WTC11 (cell line): ENCODE measurements at regions not wholly inside any gene's neighbourhood (a gene's known extent, or its start where the extent isn't known, plus 50 kb on each side); places are given as distances from the start of the nearest gene placed in this dataset.

Experiments
- ATAC-seq: fragments of 200-7000 bp; cut with Tn5 transposase; 2 replicates; pipeline ENCODE4 v1.10.0; 2021; ENCODE audit warnings: mild to moderate bottlenecking, moderate library complexity
- CTCF ChIA-PET: fragments of 300-600 bp; sonication (Branson Sonifier 250); formaldehyde crosslinking; loops from one replicate; lab custom pipeline; 2021; ENCODE audit warnings: antibody characterized with exemption; lab: Charles Lee
- POLR2A ChIA-PET: fragments of 350-600 bp; sonication (Branson Sonifier 250); formaldehyde crosslinking; loops from one replicate; lab custom pipeline; 2021; ENCODE audit warnings: antibody characterized with exemption; lab: Charles Lee
- DNase-seq: peaks from one replicate; pipeline ENCODE4 v3.0.0; 2021; ENCODE audit warnings: low spot score
- H3K27ac Mint-ChIP-seq: 2 replicates; pipeline ENCODE4 v1.8.0; 2021; ENCODE audit warnings: mixed read lengths
- H3K27me3 Mint-ChIP-seq: 2 replicates; pipeline ENCODE4 v1.8.0; 2021; ENCODE audit warnings: low read depth, mild to moderate bottlenecking, moderate library complexity, mixed read lengths
- H3K36me3 Mint-ChIP-seq: 2 replicates; pipeline ENCODE4 v1.8.0; 2021; ENCODE audit warnings: mixed read lengths
- H3K4me1 Mint-ChIP-seq: 2 replicates; pipeline ENCODE4 v1.8.0; 2022; ENCODE audit warnings: mixed read lengths
- H3K4me3 Mint-ChIP-seq: 2 replicates; pipeline ENCODE4 v1.8.0; 2021; ENCODE audit warnings: mild to moderate bottlenecking, moderate library complexity, mixed read lengths
- H3K9me3 Mint-ChIP-seq: 2 replicates; pipeline ENCODE4 v1.8.0; 2021; ENCODE audit warnings: mixed read lengths
- ATF1 ChIP-seq: sonication (generic); formaldehyde crosslinking; IDR thresholded peaks from 2 replicates; pipeline ENCODE4 v1.8.1; 2023; ENCODE audit warnings: mild to moderate bottlenecking, moderate library complexity, missing genetic modification reagents
- EMX1 ChIP-seq: fragments of 250-450 bp; sonication (Bioruptor Pico); IDR thresholded peaks from 2 replicates; pipeline ENCODE4 v1.8.0; 2021; ENCODE audit warnings: mild to moderate bottlenecking
- ESRRA ChIP-seq: sonication (generic); formaldehyde crosslinking; IDR thresholded peaks from 2 replicates; pipeline ENCODE4 v1.8.1; 2022; ENCODE audit warnings: mild to moderate bottlenecking, missing genetic modification reagents, borderline replicate concordance
- FOXJ3 ChIP-seq: sonication (generic); formaldehyde crosslinking; IDR thresholded peaks from 2 replicates; pipeline ENCODE4 v1.9.0; 2021; ENCODE audit warnings: missing genetic modification reagents, mild to moderate bottlenecking, borderline replicate concordance
- GTF2I ChIP-seq: fragments of 250-450 bp; sonication (Bioruptor Pico); conservative IDR thresholded peaks from 2 replicates; pipeline ENCODE4 v1.4.0; 2021; ENCODE audit warnings: mild to moderate bottlenecking
- IRF1 ChIP-seq: sonication (generic); formaldehyde crosslinking; IDR thresholded peaks from 2 replicates; pipeline ENCODE4 v1.8.0; 2023; ENCODE audit warnings: missing genetic modification reagents
- IRF2 ChIP-seq: sonication (generic); formaldehyde crosslinking; IDR thresholded peaks from 2 replicates; pipeline ENCODE4 v1.8.0; 2022; ENCODE audit warnings: low read depth, missing genetic modification reagents, borderline replicate concordance
- JUN ChIP-seq: sonication (generic); formaldehyde crosslinking; IDR thresholded peaks from 2 replicates; pipeline ENCODE4 v1.8.0; 2023; ENCODE audit warnings: mild to moderate bottlenecking, missing genetic modification reagents
- NFATC4 ChIP-seq: fragments of 250-450 bp; sonication (Bioruptor Pico); IDR thresholded peaks from 2 replicates; pipeline ENCODE4 v1.9.0; 2021; ENCODE audit warnings: mild to moderate bottlenecking
- NFE2L1 ChIP-seq: sonication (generic); formaldehyde crosslinking; IDR thresholded peaks from 2 replicates; pipeline ENCODE4 v1.8.1; 2023; ENCODE audit warnings: missing genetic modification reagents
- OVOL2 ChIP-seq: fragments of 250-450 bp; sonication (Bioruptor Pico); IDR thresholded peaks from 2 replicates; pipeline ENCODE4 v1.9.0; 2021; ENCODE audit warnings: mild to moderate bottlenecking, borderline replicate concordance
- RORB ChIP-seq: fragments of 250-450 bp; sonication (Bioruptor Pico); IDR thresholded peaks from 2 replicates; pipeline ENCODE4 v1.9.0; 2021; ENCODE audit warnings: mild to moderate bottlenecking
- SMAD3 ChIP-seq: sonication (generic); formaldehyde crosslinking; IDR thresholded peaks from 2 replicates; pipeline ENCODE4 v1.8.0; 2022; ENCODE audit warnings: missing genetic modification reagents, mild to moderate bottlenecking, borderline replicate concordance
- SOX15 ChIP-seq: fragments of 250-450 bp; sonication (Bioruptor Pico); IDR thresholded peaks from 2 replicates; pipeline ENCODE4 v1.9.0; 2021; ENCODE audit warnings: mild to moderate bottlenecking
- TEAD1 ChIP-seq: sonication (generic); formaldehyde crosslinking; IDR thresholded peaks from 2 replicates; pipeline ENCODE4 v1.8.0; 2022; ENCODE audit warnings: mild to moderate bottlenecking, missing genetic modification reagents
- TP53 ChIP-seq: sonication (generic); formaldehyde crosslinking; IDR thresholded peaks from 2 replicates; pipeline ENCODE4 v1.8.1; 2023; ENCODE audit warnings: mild to moderate bottlenecking, missing genetic modification reagents
- ZBTB21 ChIP-seq: sonication (generic); formaldehyde crosslinking; IDR thresholded peaks from 2 replicates; pipeline ENCODE4 v1.8.1; 2023; ENCODE audit warnings: mild to moderate bottlenecking, missing genetic modification reagents, borderline replicate concordance
- ZNF219 ChIP-seq: sonication (generic); formaldehyde crosslinking; IDR thresholded peaks from 2 replicates; pipeline ENCODE4 v1.8.0; 2023; ENCODE audit warnings: missing genetic modification reagents, mild to moderate bottlenecking, borderline replicate concordance
- ZNF416 ChIP-seq: fragments of 250-450 bp; sonication (Bioruptor Pico); IDR thresholded peaks from 2 replicates; pipeline ENCODE4 v1.9.0; 2021; ENCODE audit warnings: mild to moderate bottlenecking, inconsistent platforms
- ZNF423 ChIP-seq: fragments of 250-450 bp; sonication (Bioruptor Pico); IDR thresholded peaks from 2 replicates; pipeline ENCODE4 v2.1.2; 2022; ENCODE audit warnings: mild to moderate bottlenecking, moderate library complexity
- ZNF512 ChIP-seq: sonication (generic); formaldehyde crosslinking; IDR thresholded peaks from 2 replicates; pipeline ENCODE4 v1.8.1; 2022; ENCODE audit warnings: missing genetic modification reagents, borderline replicate concordance
- TF ChIP-seq, protein P1 (sequence below): sonication (generic); formaldehyde crosslinking; conservative IDR thresholded peaks from 2 replicates; pipeline ENCODE4 v1.8.1; 2022; ENCODE audit warnings: mild to moderate bottlenecking, missing genetic modification reagents
- TF ChIP-seq, protein P2 (sequence below): fragments of 250-450 bp; sonication (Bioruptor Pico); IDR thresholded peaks from 2 replicates; pipeline ENCODE4 v1.9.0; 2021; ENCODE audit warnings: mild to moderate bottlenecking
- TF ChIP-seq, protein P3 (sequence below): sonication (generic); formaldehyde crosslinking; IDR thresholded peaks from 2 replicates; pipeline ENCODE4 v1.8.1; 2023; ENCODE audit warnings: mild to moderate bottlenecking, missing genetic modification reagents, moderate library complexity

DNA sequence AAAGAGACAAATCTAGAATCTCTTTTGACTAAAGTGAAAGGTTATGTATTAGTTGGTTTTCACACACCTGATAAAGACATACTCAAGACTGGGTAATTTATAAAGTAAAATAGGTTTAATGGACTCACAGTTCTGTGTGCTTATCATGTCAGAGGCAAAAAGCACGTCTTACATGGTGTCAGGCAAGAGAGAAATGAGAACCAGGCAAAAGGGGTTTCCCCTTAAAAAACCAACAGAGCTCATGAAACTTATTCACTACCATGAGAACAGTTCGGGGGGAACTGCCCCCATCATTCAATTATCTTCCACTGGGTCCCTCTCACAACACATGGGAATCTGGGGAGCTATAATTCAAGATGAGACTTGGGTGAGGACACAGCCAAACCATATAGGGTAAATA, 486.8 kb downstream of the DACH1 start (continued):
- TF ChIP-seq ATF1 (CRISPR knock-in tag): no peak
- TF ChIP-seq ZBTB21: no peak
- no peak for TF ChIP-seq SMAD3
- TF ChIP-seq ESRRA (CRISPR knock-in tag): no peak
- TF ChIP-seq IRF2 (CRISPR knock-in tag): no peak
- TF ChIP-seq FOXJ3 (CRISPR knock-in tag): no peak
- TF ChIP-seq, protein P1, sequence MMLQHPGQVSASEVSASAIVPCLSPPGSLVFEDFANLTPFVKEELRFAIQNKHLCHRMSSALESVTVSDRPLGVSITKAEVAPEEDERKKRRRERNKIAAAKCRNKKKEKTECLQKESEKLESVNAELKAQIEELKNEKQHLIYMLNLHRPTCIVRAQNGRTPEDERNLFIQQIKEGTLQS (CRISPR knock-in tag): no peak
- TF ChIP-seq SOX15 (CRISPR knock-in tag): no peak
- TF ChIP-seq RORB: no peak

DNA sequence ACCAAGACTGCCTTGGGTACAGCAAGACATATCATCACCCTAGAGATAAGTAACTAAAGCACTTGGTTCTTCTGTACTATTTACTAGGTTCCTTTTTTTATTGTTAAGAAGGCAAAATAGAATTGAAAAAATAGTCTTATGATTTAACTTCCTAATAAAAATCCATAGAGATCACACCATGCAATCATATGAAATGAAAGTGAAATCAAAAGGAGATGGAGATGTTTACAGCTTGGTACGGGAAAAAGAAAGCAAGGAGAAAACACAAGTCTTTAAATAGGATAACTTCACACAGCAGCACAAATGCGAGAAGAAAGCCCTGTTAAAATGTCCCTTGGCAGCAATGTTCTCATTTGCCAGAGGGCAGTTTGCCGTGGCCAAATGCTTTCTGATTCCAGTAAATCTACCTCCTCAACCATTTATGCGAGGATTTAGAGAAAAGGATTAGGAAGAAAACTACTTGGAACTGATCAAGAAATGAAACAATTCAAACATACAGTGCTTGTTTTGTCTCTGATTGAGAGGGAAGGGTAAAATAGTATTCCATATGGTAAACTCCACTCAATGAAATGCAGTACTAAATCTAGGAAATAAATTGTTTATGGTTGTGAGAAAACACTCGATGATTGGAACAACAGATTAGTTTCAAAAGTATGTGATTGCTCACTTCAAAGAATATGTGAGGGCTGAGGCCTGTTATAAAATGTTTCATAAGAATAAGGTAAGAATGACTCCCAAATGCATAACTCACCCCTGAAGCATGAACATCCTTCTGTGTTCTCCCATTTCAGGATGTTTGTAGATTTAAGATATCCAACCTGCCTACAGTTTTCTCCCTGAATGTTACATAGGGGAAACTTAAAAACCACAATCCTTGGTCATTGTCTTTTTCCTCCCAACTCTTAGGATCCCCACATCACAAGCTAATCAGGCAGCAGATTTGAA, 487.8 kb downstream of the DACH1 start:
- H3K9me3 Mint-ChIP-seq: peaks cover 4% of the 10 kb centered on the region
- ATAC-seq: no peak
- POLR2A ChIA-PET: no interaction called here
- DNase-seq: no peak
- no peaks in the 10 kb centered on the region for H3K27me3 Mint-ChIP-seq
- CTCF ChIA-PET: no interaction called here
- H3K27ac Mint-ChIP-seq: no peak overlapping the region
- H3K4me3 Mint-ChIP-seq: no peak overlapping the region
- no peaks in the 10 kb centered on the region for H3K36me3 Mint-ChIP-seq
- H3K4me1 Mint-ChIP-seq: no peaks in the 10 kb centered on the region
- TF ChIP-seq ZNF416 (CRISPR knock-in tag): no peak
- no peak for TF ChIP-seq EMX1 (CRISPR knock-in tag)
- no peak for TF ChIP-seq NFE2L1 (CRISPR knock-in tag)
- TF ChIP-seq ZNF423: no peak
- no peak for TF ChIP-seq GTF2I (CRISPR knock-in tag)
- TF ChIP-seq, all 79 proteins: peak for 0

- Mint-ChIP-seq H3K27me3 (no peaks in the 10 kb centered on the region), H3K36me3 (no peaks in the 10 kb centered on the region), H3K4me1 (no peaks in the 10 kb centered on the region), H3K4me3 (no peak overlapping the region), H3K9me3 (no peaks in the 10 kb centered on the region), H3K27ac (no peak overlapping the region)
- DNase-seq: no peak
- no peak for TF ChIP-seq IRF1 (CRISPR knock-in tag)
- no peak for TF ChIP-seq TEAD1 (CRISPR knock-in tag)
- TF ChIP-seq JUN (CRISPR knock-in tag): no peak
- TF ChIP-seq, protein P1 (CRISPR knock-in tag): no peak
- TF ChIP-seq ZNF512 (CRISPR knock-in tag): no peak
- TF ChIP-seq, protein P2, sequence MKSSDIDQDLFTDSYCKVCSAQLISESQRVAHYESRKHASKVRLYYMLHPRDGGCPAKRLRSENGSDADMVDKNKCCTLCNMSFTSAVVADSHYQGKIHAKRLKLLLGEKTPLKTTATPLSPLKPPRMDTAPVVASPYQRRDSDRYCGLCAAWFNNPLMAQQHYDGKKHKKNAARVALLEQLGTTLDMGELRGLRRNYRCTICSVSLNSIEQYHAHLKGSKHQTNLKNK: no peak
- TF ChIP-seq OVOL2 (CRISPR knock-in tag): no peak
- TF ChIP-seq NFATC4 (CRISPR knock-in tag): no peak
- TF ChIP-seq TP53: no peak
- no peak for TF ChIP-seq SOX15 (CRISPR knock-in tag)
- TF ChIP-seq, protein P3, sequence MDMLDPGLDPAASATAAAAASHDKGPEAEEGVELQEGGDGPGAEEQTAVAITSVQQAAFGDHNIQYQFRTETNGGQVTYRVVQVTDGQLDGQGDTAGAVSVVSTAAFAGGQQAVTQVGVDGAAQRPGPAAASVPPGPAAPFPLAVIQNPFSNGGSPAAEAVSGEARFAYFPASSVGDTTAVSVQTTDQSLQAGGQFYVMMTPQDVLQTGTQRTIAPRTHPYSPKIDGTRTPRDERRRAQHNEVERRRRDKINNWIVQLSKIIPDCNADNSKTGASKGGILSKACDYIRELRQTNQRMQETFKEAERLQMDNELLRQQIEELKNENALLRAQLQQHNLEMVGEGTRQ (CRISPR knock-in tag): no peak
- TF ChIP-seq ZNF219 (CRISPR knock-in tag): no peak
- no peak for ATAC-seq
- CTCF ChIA-PET: no interaction called here
- POLR2A ChIA-PET: no interaction called here
Observed at GRCh38 chr13:71374471-71375049, 492.4 kb downstream of the DACH1 start.
